HEK293 (cell line): ENCODE measurements at regions not wholly inside any gene's neighbourhood (a gene's known extent, or its start where the extent isn't known, plus 50 kb on each side); places are given as distances from the start of the nearest gene placed in this dataset.

Source experiments
- BCL11B ChIP-seq: fragments of 450-650 bp; formaldehyde crosslinking; IDR thresholded peaks from 2 replicates; pipeline ENCODE4 v1.5.1; 2016; ENCODE audit warnings: low read depth, missing biosample characterization, missing genetic modification characterization
- ZNF362 ChIP-seq: fragments of 450-650 bp; formaldehyde crosslinking; IDR thresholded peaks from 2 replicates; pipeline ENCODE4 v1.5.1; 2016; ENCODE audit warnings: missing biosample characterization, missing genetic modification characterization

GRCh38 chr11:87878373-87878825 lies 296.8 kb downstream of the RAB38 start:
- TF ChIP-seq BCL11B (tag by site-specific recombination) (no peak), ZNF362 (tag by site-specific recombination) (no peak)
